GM19025 (cell line): ENCODE measurements at regions not wholly inside any gene's neighbourhood (a gene's known extent, or its start where the extent isn't known, plus 50 kb on each side); places are given as distances from the start of the nearest gene placed in this dataset.

Experiments
- ATAC-seq: cut with Tn5 transposase; IDR thresholded peaks from one replicate; pipeline ENCODE4 v1.9.1; 2021; ENCODE audit warnings: mild to moderate bottlenecking, low read depth, moderate library complexity; ENCODE audit not compliant: unreplicated experiment

DNA sequence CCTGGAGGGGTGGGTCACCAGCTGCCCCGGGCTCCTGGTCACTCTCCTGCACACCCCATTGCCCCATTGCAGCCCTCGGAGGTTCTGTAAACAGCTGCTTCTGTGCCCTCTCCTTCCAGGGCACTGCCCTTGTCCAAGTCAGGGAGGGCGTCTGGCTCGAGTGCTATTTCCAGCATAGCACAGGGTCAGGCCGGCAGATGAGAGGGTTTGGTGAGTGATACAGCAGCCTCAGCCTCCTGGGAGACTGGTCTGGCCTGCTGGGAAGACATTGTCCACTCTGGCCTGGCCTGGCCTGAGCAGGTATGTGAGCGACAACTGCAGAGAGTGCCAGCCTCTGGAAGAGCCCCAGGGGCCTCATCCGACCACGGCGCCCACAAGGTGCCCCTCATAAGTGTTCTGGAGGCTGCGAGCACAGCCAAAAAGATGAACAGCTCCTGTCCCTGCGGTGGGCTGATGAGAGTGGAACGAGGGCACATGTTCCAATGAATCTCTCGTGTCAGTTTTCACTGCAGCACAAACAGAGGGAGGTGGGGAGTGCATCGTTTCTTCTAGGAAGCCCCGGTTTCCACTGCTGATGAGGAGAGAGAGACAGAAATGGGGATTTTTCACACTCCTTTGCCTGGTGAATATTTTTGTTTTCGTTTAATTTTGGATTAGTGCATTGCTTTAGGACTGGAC, 105.8 kb upstream of the SDK2 start:
- ATAC-seq, result no peak

DNA sequence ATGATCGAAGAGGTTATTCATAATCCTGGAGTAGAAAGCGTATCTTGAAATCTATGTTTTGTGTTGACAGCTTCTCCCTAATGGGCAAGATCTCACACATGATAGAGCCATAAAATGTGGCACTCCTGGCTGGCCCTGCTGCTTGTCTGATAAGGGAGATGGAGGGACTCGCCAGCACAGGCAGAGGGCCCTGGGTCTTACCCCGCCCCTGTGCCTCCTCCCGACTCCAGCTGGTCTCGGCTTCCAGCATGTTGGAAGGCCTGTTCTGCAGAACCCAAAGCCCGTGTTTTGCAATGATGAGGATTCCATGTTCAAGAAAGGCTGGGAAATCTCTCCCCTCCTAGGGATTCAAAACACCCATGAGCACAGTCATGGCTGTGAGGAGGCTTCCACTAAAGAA, 106.7 kb upstream of the SDK2 start:
- no peak for ATAC-seq

DNA sequence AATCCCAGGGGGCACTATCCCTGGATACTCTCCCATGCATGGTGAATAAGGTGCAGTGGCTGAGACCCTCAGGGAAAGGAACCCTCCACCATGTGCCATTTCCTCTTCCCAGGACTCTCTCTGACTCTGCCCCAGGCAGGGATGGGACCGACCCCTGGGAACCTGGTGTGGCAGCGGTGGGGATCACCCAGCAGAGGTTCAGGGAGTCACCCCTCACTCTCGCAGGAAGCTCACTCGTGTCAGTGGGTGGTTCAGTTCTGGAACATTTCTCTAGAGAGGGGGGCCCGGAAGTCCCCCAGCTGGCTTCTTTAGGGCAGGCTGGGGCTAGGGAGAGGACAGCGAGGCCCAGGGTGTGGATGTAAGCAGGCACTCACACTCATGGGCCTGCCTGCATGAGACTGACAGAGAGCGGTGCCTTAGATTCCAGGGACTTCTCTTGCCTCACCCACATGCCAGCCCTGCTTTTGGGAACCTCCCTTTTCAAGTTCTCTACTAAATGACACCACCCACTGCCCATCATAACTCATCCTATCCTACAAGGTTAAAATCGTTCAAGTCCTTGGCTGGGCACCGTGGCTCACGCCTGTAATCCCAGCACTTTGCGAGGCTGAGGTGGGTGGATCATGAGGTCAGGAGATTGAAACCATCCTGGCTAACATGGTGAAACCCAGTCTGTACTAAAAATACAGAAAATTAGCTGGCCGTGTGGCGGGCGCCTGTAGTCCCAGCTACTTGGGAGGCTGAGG, 109.7 kb upstream of the SDK2 start:
- no peak for ATAC-seq

DNA sequence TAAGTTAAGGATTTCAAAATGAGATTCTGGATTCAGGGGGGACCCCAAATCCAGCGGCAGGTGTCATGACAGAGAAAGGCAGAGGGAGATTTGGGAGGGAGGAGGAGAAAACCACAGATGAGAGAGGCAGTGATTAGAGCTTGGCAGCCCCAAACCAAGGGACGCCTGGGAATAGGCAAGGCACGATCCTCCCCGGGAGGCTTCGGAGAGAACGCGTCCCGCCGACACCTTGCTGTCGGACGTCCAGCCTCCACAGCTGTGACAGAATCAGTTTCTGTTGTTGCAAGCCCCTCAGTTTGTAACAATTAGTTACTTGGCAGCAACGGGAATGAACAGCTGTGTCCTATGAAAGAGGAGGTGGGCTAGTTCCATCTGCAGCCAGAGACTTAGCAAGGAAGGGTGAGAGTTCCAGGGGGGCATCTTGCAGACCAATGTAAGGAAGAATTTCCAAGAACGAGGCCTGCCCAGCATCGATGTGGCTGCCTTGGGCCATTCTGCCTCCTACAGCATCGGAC, 110.7 kb upstream of the SDK2 start:
- no peak for ATAC-seq

DNA sequence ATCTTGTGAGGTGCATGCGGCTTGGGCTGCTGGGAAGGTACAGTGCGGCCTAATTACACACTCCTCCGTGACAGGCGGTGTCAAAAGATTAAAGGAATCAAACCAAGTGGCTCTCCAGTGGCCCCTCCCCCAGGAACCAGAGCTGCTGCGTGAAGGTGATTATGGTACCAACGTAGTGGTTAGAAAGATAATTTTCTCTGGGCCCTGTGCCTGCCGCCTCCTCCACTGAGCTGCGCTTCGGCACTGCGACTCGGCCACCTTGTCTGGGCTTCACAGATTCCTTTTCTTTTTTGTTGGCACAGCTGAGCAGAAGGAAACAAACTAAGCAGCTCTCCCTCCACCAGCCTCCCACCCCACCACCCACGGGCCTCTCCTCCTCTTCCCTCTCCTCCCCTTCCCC, 113.2 kb upstream of the SDK2 start:
- no peak for ATAC-seq

DNA sequence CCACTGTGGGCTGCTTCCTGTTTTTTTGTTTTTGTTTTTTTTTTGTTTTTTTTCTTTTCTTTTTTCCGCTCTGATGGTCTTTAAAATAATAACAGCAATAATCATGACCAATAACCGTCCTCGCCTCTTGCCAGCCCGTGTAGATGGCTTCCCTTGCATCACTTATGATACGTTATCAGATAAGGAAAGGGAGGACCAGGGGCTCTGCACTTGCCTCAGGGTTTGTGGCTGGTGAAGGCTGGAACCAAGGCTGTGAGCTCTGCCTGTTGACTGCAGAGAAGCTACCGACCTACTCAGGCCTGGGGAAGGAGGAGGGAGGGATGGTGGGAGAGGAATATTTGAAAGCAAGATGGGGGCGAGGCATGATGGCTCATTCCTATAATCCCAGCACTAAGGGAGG, 114.0 kb upstream of the SDK2 start:
- no peak for ATAC-seq

DNA sequence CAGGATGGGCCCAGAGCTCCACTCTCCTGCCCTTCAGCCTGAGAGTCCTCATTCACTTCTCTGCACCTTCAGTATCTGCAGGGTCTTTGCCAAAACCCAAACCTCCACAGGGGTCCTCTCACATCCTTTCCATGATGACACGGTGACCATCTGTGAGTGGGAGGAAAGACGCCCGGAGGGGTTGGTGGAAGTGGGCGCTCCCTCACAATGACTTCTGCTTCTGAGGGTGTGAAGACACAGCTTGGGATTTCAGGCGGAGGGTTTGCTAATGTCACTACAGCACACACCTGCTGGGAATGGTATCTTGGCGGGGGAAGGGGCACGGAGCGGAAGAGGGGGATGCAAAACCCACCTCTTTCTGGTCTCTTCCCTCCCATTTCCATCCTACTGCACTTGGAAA, 115.1 kb upstream of the SDK2 start:
- no peak for ATAC-seq

DNA sequence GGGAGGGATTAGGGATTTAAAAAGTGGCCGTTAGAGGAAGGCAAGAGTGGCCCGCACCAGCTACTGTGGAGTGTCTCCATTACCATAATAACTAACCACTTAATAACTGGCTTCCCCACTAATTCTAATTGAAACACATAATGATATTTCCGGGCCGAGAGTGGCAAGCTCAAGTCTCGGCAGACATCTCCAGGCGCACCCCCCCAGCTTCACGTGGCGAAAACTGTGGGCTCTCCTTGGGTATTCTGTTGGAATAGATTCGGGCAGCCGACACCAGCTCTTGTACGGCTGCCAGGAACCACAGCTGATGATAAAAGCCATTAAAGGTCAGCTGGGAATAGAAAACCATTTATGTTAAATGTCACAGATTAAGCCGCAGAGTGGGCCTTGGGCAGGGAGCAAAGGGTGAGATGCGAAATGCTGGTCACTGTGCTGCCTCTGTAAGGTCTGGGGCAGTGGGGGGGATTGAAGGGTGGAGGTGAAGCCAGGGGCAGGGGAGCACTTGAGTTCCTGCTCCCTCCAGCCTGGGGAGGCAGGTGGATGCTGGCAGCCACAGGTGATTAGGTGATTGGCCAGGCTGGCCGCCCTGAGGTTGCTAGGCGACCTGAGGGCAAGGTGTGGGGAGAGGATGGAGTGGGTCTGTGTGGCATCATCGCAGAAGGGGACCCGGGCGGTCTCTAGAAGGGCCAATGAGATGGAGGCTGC, 115.6 kb upstream of the SDK2 start:
- no peak for ATAC-seq

DNA sequence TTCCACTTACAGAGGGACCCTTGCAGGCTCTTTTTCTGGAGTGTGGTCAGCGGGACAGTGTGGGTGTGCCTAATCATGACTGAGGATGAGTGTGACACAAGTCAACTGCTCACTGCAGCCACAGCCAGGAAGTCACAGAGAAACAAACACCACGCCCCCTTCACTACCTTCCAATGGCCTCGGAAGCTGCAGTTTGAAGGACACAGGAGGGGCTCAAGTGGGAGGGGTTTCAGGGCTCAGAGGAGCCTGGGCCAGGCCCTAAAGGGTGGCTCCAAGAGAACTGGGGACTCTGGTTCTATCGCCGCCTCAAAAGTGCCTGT, 116.2 kb upstream of the SDK2 start:
- no peak for ATAC-seq

DNA sequence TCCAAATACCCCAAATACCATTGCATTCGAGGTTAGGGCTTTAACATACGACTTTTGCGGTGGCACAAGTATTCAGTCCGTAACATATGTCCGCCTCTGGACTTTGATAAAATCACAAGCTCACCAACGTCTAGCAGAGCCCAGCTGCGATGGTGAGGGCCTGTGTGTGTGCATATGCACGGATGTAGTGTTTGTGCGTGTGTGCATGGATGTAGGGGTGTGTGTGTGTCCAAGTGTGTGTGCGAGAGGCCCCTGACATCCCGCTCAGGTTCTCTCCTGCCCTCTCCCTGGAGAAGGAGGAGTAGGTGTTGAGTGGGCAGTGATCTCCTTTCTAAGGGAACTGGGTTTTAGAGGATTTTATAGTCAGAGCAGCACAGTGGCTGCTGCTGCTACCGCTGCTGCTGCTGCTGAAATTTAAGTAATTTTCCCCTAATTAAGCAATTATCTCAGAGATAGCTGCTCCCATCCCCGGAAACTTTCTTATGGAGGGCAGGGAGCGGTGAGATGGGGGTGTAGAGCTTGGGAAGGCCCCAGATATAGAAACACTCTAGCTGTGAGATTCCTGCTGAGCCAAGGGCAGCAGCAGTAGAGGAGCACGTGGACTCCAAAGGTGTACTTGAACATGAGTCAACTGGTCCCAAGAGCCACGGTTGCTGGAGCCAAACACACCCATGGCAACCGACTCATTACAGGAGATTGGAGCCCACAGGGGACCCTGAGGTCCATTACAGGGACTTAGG, 121.7 kb upstream of the SDK2 start:
- no peak for ATAC-seq

DNA sequence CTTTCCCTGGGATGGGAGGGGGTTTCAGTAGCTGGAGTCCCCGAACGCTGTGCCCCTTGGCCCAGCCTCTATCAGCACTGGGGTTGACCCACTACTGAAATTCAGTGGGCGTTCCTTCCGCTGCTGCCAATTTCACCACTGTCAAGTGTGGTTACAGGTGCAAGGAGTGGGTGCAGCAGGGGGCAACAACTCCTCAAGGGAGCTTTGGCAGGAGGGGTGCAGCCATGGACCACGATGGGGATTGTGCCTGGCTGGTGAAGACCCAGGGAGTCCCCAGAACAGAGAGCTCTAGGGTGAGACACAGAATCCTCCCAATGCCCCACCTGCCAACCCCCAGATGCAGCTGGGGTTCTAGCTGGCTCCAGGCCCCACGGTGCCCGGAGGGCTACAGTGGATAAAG, 123.5 kb upstream of the SDK2 start:
- ATAC-seq, result no peak

DNA sequence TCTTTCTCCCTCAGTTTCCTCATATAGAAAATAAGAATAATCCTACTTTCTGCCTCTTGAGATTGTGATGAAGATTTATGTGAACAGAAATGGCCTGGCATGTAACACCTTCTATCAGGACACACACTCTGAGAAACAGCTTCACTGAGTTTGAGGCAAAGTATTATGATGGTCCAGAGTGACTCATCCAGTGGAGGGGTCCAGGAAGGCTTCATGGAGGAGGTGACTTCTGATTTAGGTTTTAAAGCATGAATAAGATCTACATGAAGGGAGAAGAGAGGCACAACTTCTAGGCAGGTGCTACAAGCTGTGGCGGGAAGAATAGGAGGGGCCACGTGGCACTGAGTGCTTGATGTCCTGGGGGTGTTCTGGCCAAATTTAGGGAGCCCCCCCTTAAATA, 124.4 kb upstream of the SDK2 start:
- no peak for ATAC-seq

DNA sequence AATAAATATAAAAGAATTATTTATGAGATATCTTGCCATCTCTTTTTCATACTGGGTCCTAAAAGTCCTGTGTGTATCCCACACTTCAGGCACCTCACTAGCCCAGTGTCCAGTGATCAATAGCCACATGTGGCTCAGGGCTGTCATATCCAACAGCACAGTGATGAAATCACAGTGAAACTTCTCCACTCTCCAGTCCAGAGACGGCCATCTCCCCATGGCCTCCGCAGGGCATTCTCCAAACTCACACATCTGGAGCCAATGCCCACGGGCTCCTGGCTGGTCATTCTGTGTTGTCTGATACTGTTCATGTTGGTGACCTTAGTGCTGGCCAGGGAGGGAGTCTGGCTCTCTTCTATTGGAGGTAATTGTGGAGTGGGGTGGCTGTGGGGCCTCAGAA, 125.2 kb upstream of the SDK2 start:
- ATAC-seq, result no peak

DNA sequence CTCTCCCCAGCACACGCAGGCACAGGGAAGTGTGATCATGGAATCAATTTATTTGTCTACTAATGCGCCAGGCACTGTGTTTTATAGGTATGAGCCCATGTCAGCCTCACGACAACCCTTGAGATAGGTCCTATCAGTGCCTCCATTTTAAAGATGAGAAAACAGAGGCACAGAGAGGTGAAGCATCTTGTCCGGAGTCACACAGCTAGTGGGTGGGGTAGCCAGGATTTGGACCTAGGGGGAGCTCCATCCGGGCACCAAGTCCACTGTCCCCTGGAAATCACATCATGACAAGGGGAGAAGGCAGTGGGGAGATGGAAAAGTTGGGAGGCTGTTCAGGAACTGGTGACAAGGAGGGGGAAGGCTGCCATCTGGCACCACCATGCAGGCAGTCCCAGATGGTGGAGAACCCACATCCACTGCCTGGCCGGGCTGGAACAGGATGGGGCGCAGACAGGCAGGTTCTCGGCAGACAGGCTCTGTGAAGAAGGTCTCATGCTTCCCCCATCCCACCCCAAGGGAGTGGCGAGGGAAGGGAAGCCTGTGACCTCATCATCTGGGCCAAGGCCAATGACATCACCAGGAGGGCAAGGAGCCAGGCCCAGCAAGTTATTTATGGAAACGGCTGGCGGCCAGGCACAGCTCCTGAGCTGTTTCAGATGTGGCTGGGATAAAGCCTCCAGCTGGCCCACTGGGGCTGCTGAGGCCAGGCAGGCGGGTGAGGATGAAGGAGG, 126.0 kb upstream of the SDK2 start:
- no peak for ATAC-seq

DNA sequence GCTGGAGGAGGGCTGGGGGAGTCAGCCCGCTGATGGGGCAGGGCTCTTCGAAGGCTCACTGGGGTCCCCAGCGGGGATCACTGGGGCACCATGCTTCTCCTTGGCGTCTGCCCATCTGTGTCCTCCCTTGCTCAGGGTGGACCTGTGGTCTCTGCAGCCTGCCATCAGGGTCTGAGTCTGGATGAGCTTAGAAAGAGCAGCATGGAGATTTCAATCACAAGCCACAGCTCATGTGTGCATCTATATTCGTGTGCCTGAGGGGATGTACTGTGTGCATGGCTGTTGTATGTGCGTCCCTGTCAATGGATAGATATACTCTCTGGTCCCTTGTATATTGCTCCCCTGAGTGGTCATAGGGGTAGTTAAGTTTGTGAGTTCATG, 126.6 kb upstream of the SDK2 start:
- no peak for ATAC-seq

DNA sequence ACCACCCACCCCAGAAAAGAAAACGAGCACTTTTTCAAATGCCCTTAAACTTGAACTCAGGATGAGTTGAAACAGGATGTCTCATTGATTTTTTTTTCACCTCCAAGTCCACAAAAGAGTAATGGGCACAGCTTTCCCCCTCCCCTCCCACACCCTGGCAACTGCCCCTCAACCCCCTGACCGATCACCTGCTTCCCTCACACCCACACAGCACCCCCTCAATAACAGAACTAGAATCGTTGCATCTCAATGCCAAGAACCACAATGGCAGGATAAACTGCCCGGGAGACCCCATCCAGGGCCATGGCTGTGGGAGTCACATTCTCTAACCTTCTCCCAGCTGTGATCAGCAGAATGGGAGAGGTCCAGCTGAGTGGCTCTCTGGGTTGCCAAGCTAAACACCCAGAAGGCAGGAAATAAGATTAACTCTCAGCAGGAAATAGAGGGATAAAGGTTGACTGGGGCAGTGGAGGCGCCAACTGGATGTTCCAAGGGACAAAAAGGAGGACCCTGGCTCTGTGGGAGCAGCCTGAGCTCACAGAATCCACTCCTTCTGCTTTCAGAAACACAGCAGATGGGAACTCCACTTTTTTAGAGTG, 128.0 kb upstream of the SDK2 start:
- no peak for ATAC-seq

DNA sequence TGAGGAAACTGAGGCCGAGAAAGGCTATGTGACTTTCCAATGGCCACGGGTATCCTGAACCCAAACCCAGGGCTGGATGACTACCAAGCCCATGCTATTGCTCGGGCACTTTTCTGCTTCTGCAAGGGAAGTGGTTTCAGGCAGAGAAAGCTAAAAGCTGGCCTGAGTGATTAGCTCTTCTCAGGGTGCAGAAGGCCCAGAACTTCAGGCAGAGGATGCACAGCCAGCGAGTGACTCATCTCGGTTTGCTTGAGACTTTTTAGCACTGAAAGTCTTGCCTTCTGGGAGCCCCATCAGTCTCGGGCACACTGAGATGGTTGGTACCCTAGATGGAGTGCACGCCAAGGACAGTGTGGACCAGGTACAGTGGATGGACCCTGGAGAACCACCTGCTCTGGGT, 129.5 kb upstream of the SDK2 start:
- no peak for ATAC-seq

DNA sequence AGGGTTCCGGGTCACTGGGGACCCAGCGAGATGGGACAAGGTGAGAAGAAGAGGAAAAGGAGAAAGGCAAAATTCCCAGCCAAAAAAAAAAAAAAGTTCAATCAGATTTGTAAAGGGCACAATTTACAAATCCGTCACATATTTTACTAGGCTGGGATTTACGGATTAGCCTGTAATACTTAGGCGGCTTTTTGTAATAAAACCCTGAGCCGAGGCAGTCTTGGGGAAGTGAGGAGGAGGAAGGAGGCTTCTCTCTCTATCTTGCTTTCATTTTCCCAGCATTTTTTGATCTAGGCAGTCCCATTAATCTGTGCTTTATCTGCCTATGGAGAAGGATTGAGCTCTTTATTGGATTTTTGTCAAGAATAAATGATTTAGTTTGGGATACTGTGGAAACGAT, 130.6 kb upstream of the SDK2 start:
- ATAC-seq, result no peak

DNA sequence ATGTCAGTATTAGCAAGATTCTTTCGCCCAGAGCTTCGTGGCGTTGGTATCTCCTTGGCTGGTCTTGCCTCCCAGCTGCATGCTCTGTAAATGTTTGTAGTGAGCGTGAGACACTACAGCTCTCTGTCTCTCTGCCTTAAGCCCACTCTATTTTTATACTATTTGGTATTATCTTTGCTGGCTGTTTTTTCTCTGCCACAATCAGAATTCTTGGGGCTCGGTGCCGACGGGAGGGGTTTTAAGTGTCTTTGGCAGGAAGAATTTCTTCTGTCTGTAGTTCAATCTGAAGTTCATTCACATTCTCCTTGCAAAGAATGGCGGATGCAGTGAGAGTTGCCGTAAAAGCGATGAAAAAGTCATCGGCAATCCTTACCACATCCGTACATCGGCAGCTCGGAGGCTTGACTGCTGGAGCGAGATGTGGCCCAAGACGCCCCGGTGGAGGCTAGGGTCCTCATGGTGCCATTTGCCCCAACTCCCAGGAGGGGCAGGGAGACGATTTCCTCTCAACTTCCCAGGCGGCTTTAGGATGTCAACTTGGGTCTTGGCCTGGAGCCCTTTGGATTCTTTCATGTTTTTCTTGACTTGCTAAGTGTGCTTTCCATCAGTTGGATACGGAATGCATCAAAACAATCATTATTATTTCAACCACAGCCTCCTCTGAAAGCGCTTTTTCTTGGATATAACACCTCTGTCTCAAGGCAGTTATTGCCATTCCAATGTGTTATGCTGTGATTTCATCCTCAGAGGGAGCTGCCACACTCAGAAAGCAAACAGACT, 132.3 kb upstream of the SDK2 start:
- ATAC-seq, result no peak

DNA sequence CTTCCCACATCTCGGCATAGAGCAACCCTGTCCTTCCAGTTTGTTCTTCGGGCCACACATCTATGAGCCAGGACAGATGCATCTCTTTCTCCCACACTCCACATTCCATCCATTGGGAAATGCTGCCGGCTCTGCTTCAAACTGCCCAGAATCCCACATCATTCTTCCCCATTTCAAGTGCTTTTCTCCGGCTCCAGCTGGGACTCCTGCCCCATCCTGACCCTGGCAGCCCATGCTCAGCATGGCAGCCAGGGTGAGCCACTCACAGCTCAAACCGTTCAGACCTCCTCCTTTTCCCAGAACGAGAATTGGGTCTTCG, 132.8 kb upstream of the SDK2 start:
- ATAC-seq, result no peak
